ENCODE measurements at regions not wholly inside any gene's neighbourhood (a gene's known extent, or its start where the extent isn't known, plus 50 kb on each side); places are given as distances from the start of the nearest gene placed in this dataset.
"Not testable (repeated sequence)": the region's sequence is repeated elsewhere in the genome, so short reads cannot be mapped to it uniquely, and the experiment has no call there.

- Histone ChIP-seq H3K36me3 (replicated peaks in 1 of 2; ENCODE audit: insufficient read depth in 1 of 2, low read depth in 2 of 2) (no peaks in the 10 kb centered on the region), H3K27ac (no peak overlapping the region), H3K27me3 (no peaks in the 10 kb centered on the region), H3K4me3 (no peak overlapping the region), H3K4me1 (peaks cover 35% of the 10 kb centered on the region), H3K9me3 (no peaks in the 10 kb centered on the region)
- no peak for TF ChIP-seq POLR2A (IDR thresholded peaks at IDR 0.05)
- TF ChIP-seq CTCF (IDR thresholded peaks at IDR 0.05), result no peak
- intact Hi-C loops (cut with DNase I), result no loop called here
- DNase-seq, result peak in 1 of 4 donors; percentile 18
- no peak for ATAC-seq
- WGBS, 2 donors, result 71 to 82% methylated on average over 2 to 4 of the region's 4 CpGs
Observed at GRCh38 chr9:93891549-93892310, 63.4 kb downstream of the BARX1 start.

- intact Hi-C loops (cut with DNase I), result no loop called here
- no peaks in the 10 kb centered on the region for H3K36me3 ChIP-seq (replicated peaks in 1 of 2; ENCODE audit: insufficient read depth in 1 of 2, low read depth in 2 of 2)
- 76 to 95% methylated on average over 6 of the region's 6 CpGs for WGBS, 2 donors
- no peaks in the 10 kb centered on the region for H3K27me3 ChIP-seq
- H3K9me3 ChIP-seq, result no peaks in the 10 kb centered on the region
- DNase-seq (no peak), ATAC-seq (no peak)
- peaks cover 35% of the 10 kb centered on the region for H3K4me1 ChIP-seq
- H3K27ac ChIP-seq, result no peak overlapping the region
- H3K4me3 ChIP-seq, result no peak overlapping the region
- no peak for TF ChIP-seq POLR2A (IDR thresholded peaks at IDR 0.05)
- no peak for TF ChIP-seq CTCF (IDR thresholded peaks at IDR 0.05)
Observed at GRCh38 chr9:93891050-93891449, 64.1 kb downstream of the BARX1 start.

GRCh38 chr9:93890436-93890935, 64.7 kb downstream of the BARX1 start:
- H3K27me3 ChIP-seq, result no peaks in the 10 kb centered on the region
- H3K36me3 ChIP-seq (replicated peaks in 1 of 2; ENCODE audit: insufficient read depth in 1 of 2, low read depth in 2 of 2), result no peaks in the 10 kb centered on the region
- no peak overlapping the region for H3K27ac ChIP-seq
- DNase-seq (no peak), ATAC-seq (no peak)
- H3K4me1 ChIP-seq, result peaks cover 30% of the 10 kb centered on the region
- TF ChIP-seq POLR2A (IDR thresholded peaks at IDR 0.05) (no peak), CTCF (IDR thresholded peaks at IDR 0.05) (no peak)
- 63 to 79% methylated on average over 2 of the region's 2 CpGs for WGBS, 2 donors
- intact Hi-C loops (cut with DNase I), result no loop called here
- H3K9me3 ChIP-seq, result no peaks in the 10 kb centered on the region
- no peak overlapping the region for H3K4me3 ChIP-seq

GRCh38 chr9:93886911-93887310, 68.2 kb downstream of the BARX1 start:
- intact Hi-C loops (cut with DNase I), result no loop called here
- Histone ChIP-seq H3K4me3 (no peak overlapping the region), H3K27ac (no peak overlapping the region), H3K4me1 (peaks cover 7% of the 10 kb centered on the region), H3K27me3 (no peaks in the 10 kb centered on the region), H3K36me3 (replicated peaks in 1 of 2; ENCODE audit: insufficient read depth in 1 of 2, low read depth in 2 of 2) (no peaks in the 10 kb centered on the region), H3K9me3 (no peaks in the 10 kb centered on the region)
- no peak for TF ChIP-seq CTCF (IDR thresholded peaks at IDR 0.05)
- ATAC-seq (no peak), DNase-seq (no peak)
- WGBS, 2 donors, result 79 to 83% methylated on average over 7 of the region's 7 CpGs

GRCh38 chr9:93884808-93885207, 70.3 kb downstream of the BARX1 start:
- no peak for ATAC-seq
- no peak overlapping the region for H3K4me3 ChIP-seq
- DNase-seq, result no peak
- no peak overlapping the region for H3K27ac ChIP-seq
- no peaks in the 10 kb centered on the region for H3K36me3 ChIP-seq (replicated peaks in 1 of 2; ENCODE audit: insufficient read depth in 1 of 2, low read depth in 2 of 2)
- intact Hi-C loops (cut with DNase I), result no loop called here
- TF ChIP-seq POLR2A (IDR thresholded peaks at IDR 0.05) (no peak), CTCF (IDR thresholded peaks at IDR 0.05) (no peak)
- H3K4me1 ChIP-seq, result no peaks in the 10 kb centered on the region
- no peaks in the 10 kb centered on the region for H3K9me3 ChIP-seq
- WGBS, 2 donors, result 12 to 16% methylated on average over 1 of the region's 1 CpG
- H3K27me3 ChIP-seq, result no peaks in the 10 kb centered on the region

GRCh38 chr9:93879662-93880407, 75.3 kb downstream of the BARX1 start:
- H3K27ac ChIP-seq; H3K4me3 ChIP-seq; ATAC-seq; intact Hi-C loops (cut with DNase I); H3K36me3 ChIP-seq (replicated peaks in 1 of 2; ENCODE audit: insufficient read depth in 1 of 2, low read depth in 2 of 2); H3K9me3 ChIP-seq; H3K4me1 ChIP-seq; H3K27me3 ChIP-seq; DNase-seq: not testable (repeated sequence)
- WGBS, 2 donors, result 89 to 97% methylated on average over 2 to 28 of the region's 35 CpGs

All from body of pancreas (tissue), 4 donors.